ENCODE measurements at regions not wholly inside any gene's neighbourhood (a gene's known extent, or its start where the extent isn't known, plus 50 kb on each side); places are given as distances from the start of the nearest gene placed in this dataset.

GRCh38 chr14:42929806-42930480, 1323.3 kb downstream of the LRFN5 start:
- Mint-ChIP-seq H3K4me3 (no peak overlapping the region), H3K9me3 (ENCODE audit: insufficient read depth) (no peaks in the 10 kb centered on the region), H3K27me3 (no peaks in the 10 kb centered on the region), H3K27ac (no peak overlapping the region), H3K4me1 (no peaks in the 10 kb centered on the region)
- H3K4me1 ChIP-seq (ENCODE audit: control insufficient read depth in 2 of 2, insufficient read depth in 2 of 2, low read length in 2 of 2) = no peaks in the 10 kb centered on the region
- POLR2A ChIA-PET = no interaction called here
- H3K4me3 ChIP-seq (ENCODE audit: control extremely low read depth in 1 of 5, extremely low read depth in 1 of 5, insufficient read depth in 1 of 5, low read depth in 2 of 5, low read length in 4 of 5) = no peak overlapping the region
- ATAC-seq (ENCODE audit: low read depth) (no peak), DNase-seq (no peak)
- H3K27ac ChIP-seq (ENCODE audit: low read length in 2 of 2) = no peak overlapping the region
- CTCF ChIA-PET = no interaction called here
- intact Hi-C loops (cut with micrococcal nuclease) = no loop called here
- no peaks in the 10 kb centered on the region for H4K20me1 ChIP-seq (ENCODE audit: control insufficient read depth, insufficient read depth, low read length, poor library complexity, severe bottlenecking)
- H3K27me3 ChIP-seq (replicated peaks in 1 of 4; ENCODE audit: control extremely low read depth in 1 of 4, control insufficient read depth in 3 of 4, insufficient read depth in 4 of 4, low read length in 3 of 4) = no peaks in the 10 kb centered on the region
- H3K9ac ChIP-seq (ENCODE audit: low read length) = no peak overlapping the region
- H3K36me3 ChIP-seq (replicated peaks in 1 of 2; ENCODE audit: control extremely low read depth in 1 of 2, control insufficient read depth in 1 of 2, extremely low read depth in 1 of 2, insufficient read depth in 2 of 2, low read length in 1 of 2) = no peaks in the 10 kb centered on the region
- WGBS (ENCODE audit: insufficient coverage) = 3% methylated on average over 5 of the region's 5 CpGs
- no peak overlapping the region for H2AFZ ChIP-seq (ENCODE audit: insufficient read depth, low read depth, low read length, poor library complexity, severe bottlenecking)
- no peaks in the 10 kb centered on the region for H3K79me2 ChIP-seq (ENCODE audit: control insufficient read depth, insufficient read depth, low read length)
- peaks cover 0 to 6% (median 3%) of the 10 kb centered on the region in 3 donors for H3K9me3 ChIP-seq (ENCODE audit: control extremely low read depth in 1 of 3, control insufficient read depth in 2 of 3, insufficient read depth in 1 of 3, low read length in 2 of 3)
- no peak for TF ChIP-seq CTCF (IDR thresholded peaks at IDR 0.05)
- no peak for TF ChIP-seq EZH2 (IDR thresholded peaks at IDR 0.05; ENCODE audit: borderline replicate concordance, insufficient read depth, low read depth, low read length, poor library complexity, severe bottlenecking)
- no peak overlapping the region for H3K4me2 ChIP-seq (replicated peaks; ENCODE audit: low read depth, low read length, poor library complexity, severe bottlenecking)

- WGBS (ENCODE audit: insufficient coverage) = no CpG with 5 or more reads among the region's 2 CpGs
- H3K4me2 ChIP-seq (replicated peaks; ENCODE audit: low read depth, low read length, poor library complexity, severe bottlenecking) = no peak overlapping the region
- H3K27me3 ChIP-seq (replicated peaks in 1 of 4; ENCODE audit: control extremely low read depth in 1 of 4, control insufficient read depth in 3 of 4, insufficient read depth in 4 of 4, low read length in 3 of 4) = no peaks in the 10 kb centered on the region
- ATAC-seq (ENCODE audit: low read depth) (no peak), DNase-seq (no peak)
- H3K4me3 ChIP-seq (ENCODE audit: control extremely low read depth in 1 of 5, extremely low read depth in 1 of 5, insufficient read depth in 1 of 5, low read depth in 2 of 5, low read length in 4 of 5) = no peak overlapping the region
- no peaks in the 10 kb centered on the region for H3K4me1 Mint-ChIP-seq
- H3K79me2 ChIP-seq (ENCODE audit: control insufficient read depth, insufficient read depth, low read length) = no peaks in the 10 kb centered on the region
- H3K27ac ChIP-seq (ENCODE audit: low read length in 2 of 2) = no peak overlapping the region
- TF ChIP-seq CTCF (IDR thresholded peaks at IDR 0.05) = no peak
- TF ChIP-seq EZH2 (IDR thresholded peaks at IDR 0.05; ENCODE audit: borderline replicate concordance, insufficient read depth, low read depth, low read length, poor library complexity, severe bottlenecking) = no peak
- no peak overlapping the region for H3K27ac Mint-ChIP-seq
- H2AFZ ChIP-seq (ENCODE audit: insufficient read depth, low read depth, low read length, poor library complexity, severe bottlenecking) = no peak overlapping the region
- no peak overlapping the region for H3K9ac ChIP-seq (ENCODE audit: low read length)
- H3K4me1 ChIP-seq (ENCODE audit: control insufficient read depth in 2 of 2, insufficient read depth in 2 of 2, low read length in 2 of 2) = no peaks in the 10 kb centered on the region
- ChIA-PET CTCF (no interaction called here), POLR2A (no interaction called here)
- H3K9me3 Mint-ChIP-seq (ENCODE audit: insufficient read depth) = no peaks in the 10 kb centered on the region
- no peak overlapping the region for H3K4me3 Mint-ChIP-seq
- no peaks in the 10 kb centered on the region for H3K36me3 ChIP-seq (replicated peaks in 1 of 2; ENCODE audit: control extremely low read depth in 1 of 2, control insufficient read depth in 1 of 2, extremely low read depth in 1 of 2, insufficient read depth in 2 of 2, low read length in 1 of 2)
- H3K9me3 ChIP-seq (ENCODE audit: control extremely low read depth in 1 of 3, control insufficient read depth in 2 of 3, insufficient read depth in 1 of 3, low read length in 2 of 3) = peaks cover 0 to 6% (median 3%) of the 10 kb centered on the region in 3 donors
- no peaks in the 10 kb centered on the region for H3K27me3 Mint-ChIP-seq
- no peaks in the 10 kb centered on the region for H4K20me1 ChIP-seq (ENCODE audit: control insufficient read depth, insufficient read depth, low read length, poor library complexity, severe bottlenecking)
- intact Hi-C loops (cut with micrococcal nuclease) = no loop called here
These were observed 1320.6 kb downstream of the LRFN5 start for GRCh38 chr14:42927313-42927712.

All from B cell (primary cell).